Transverse colon (tissue), 4 donors: ENCODE measurements at regions not wholly inside any gene's neighbourhood (a gene's known extent, or its start where the extent isn't known, plus 50 kb on each side); places are given as distances from the start of the nearest gene placed in this dataset.

ENCODE experiments used
- DNase-seq: peaks from one replicate; pipeline ENCODE4 v3.0.0-alpha.2; 2019
- H3K27ac ChIP-seq, 4 donors: fragments of 200-600 bp; sonication (generic); 2 replicates each; pipeline ENCODE4 v1.5.1; 2016 to 2018; ENCODE audit warnings: inconsistent platforms in 4 of 4
- H3K27me3 ChIP-seq: fragments of 200-600 bp; sonication (generic); 2 replicates; pipeline ENCODE4 v1.5.1; 2017; ENCODE audit warnings: inconsistent platforms
- H3K36me3 ChIP-seq, 4 donors: fragments of 200-600 bp; sonication (generic); 2 replicates each; pipeline ENCODE4 v1.5.1; 2017 to 2019; ENCODE audit warnings: inconsistent platforms in 4 of 4
- H3K4me1 ChIP-seq, 4 donors: fragments of 200-600 bp; sonication (generic); 2 replicates each; pipeline ENCODE4 v1.5.1; 2017 to 2020; ENCODE audit warnings: inconsistent platforms in 4 of 4
- H3K4me3 ChIP-seq, 4 donors: fragments of 200-600 bp; sonication (generic); 1 replicate in 1 of 4; 2 replicates in 3 of 4; pipeline versions ENCODE4 v1.5.1 to v1.6.1; 2017 to 2019; ENCODE audit warnings: inconsistent platforms in 4 of 4
- H3K9me3 ChIP-seq, 2 donors: fragments of 200-600 bp; sonication (generic); 2 replicates each; pipeline ENCODE4 v1.5.1; 2017 to 2019; ENCODE audit warnings: inconsistent platforms in 2 of 2
- EP300 ChIP-seq: sonication (generic); formaldehyde crosslinking; IDR thresholded peaks from one replicate; pipeline ENCODE4 v1.6.1; 2017; ENCODE audit warnings: antibody characterized with exemption, low read depth
- POLR2A ChIP-seq: fragments of 450-650 bp; IDR thresholded peaks from one replicate; pipeline ENCODE4 v1.6.1; 2016; ENCODE audit warnings: antibody characterized with exemption, mild to moderate bottlenecking, moderate library complexity
- POLR2AphosphoS5 ChIP-seq, 3 donors: sonication (generic); formaldehyde crosslinking; IDR thresholded peaks; one replicate each; pipeline ENCODE4 v1.6.1; 2016; ENCODE audit warnings: antibody characterized with exemption in 3 of 3
- WGBS, 2 donors: methylation state at CpG; one replicate each; pipeline ENCODE4 v1.1.5; 2018; ENCODE audit warnings: low coverage in 1 of 2; 5-methylcytosine and 5-hydroxymethylcytosine counted together
- in situ Hi-C, 4 donors: fragments of 200-750 bp; cut with MboI; loops; one replicate each; pipeline versions ENCODE4 v1.15.0 to v1.15.1; 2017; ENCODE audit warnings: low sequenced_read_pairs in 3 of 4, low pct_ligation_motif_present in 1 of 4, low pct_unique_long_range_greater_than_20kb in 1 of 4
- intact Hi-C: fragments of 100-400 bp; cut with DNase I; formaldehyde crosslinking; loops from one replicate; pipeline ENCODE4 v1.15.1; 2023; ENCODE audit warnings: low total_unique reads
- TF ChIP-seq, protein P1 (sequence below), 5 experiments: fragments of 200-600 bp in 3 of 5; fragments of 450-650 bp in 2 of 5; sonication (generic) in 3 of 5; IDR thresholded peaks; 1 replicate in 2 of 5; 2 replicates in 3 of 5; pipeline ENCODE4 v1.5.1; 2016 to 2017; ENCODE audit warnings: antibody characterized with exemption in 5 of 5, inconsistent platforms in 3 of 5, mild to moderate bottlenecking in 2 of 5, moderate library complexity in 1 of 5

DNA sequence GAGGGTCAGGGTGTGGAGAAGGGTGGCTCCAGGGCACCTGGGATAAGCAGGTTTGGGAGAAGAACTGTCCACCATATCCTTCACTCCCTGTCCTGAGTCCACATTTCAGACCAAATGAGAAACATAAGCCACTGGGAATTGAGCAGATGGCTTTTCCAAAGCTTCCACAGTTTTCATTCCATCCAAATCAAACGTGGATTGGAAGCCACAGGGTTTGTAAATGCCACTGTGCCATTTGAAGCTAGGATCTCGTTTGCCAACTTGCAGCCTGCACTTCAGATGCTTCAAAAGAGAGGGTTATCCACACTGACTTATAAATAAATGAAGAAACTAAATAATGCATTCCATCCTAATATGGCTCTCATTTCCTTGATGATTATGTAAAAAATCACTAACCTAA, 81.5 kb downstream of the UQCRFS1 start:
- TF ChIP-seq POLR2AphosphoS5 (IDR thresholded peaks at IDR 0.05) (no peak), EP300 (no peak), POLR2A (no peak)
- TF ChIP-seq, protein P1, sequence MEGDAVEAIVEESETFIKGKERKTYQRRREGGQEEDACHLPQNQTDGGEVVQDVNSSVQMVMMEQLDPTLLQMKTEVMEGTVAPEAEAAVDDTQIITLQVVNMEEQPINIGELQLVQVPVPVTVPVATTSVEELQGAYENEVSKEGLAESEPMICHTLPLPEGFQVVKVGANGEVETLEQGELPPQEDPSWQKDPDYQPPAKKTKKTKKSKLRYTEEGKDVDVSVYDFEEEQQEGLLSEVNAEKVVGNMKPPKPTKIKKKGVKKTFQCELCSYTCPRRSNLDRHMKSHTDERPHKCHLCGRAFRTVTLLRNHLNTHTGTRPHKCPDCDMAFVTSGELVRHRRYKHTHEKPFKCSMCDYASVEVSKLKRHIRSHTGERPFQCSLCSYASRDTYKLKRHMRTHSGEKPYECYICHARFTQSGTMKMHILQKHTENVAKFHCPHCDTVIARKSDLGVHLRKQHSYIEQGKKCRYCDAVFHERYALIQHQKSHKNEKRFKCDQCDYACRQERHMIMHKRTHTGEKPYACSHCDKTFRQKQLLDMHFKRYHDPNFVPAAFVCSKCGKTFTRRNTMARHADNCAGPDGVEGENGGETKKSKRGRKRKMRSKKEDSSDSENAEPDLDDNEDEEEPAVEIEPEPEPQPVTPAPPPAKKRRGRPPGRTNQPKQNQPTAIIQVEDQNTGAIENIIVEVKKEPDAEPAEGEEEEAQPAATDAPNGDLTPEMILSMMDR (IDR thresholded peaks at IDR 0.05), result no peak
- Histone ChIP-seq H3K9me3 (no peaks in the 10 kb centered on the region), H3K4me1 (no peaks in the 10 kb centered on the region), H3K27me3 (no peaks in the 10 kb centered on the region), H3K36me3 (no peaks in the 10 kb centered on the region), H3K4me3 (no peak overlapping the region), H3K27ac (no peak overlapping the region)
- in situ Hi-C loops (no loop called here), intact Hi-C loops (no loop called here)
- DNase-seq, result no peak
- WGBS, 2 donors, result 0 to 41% methylated on average over 1 to 2 of the region's 2 CpGs

DNA sequence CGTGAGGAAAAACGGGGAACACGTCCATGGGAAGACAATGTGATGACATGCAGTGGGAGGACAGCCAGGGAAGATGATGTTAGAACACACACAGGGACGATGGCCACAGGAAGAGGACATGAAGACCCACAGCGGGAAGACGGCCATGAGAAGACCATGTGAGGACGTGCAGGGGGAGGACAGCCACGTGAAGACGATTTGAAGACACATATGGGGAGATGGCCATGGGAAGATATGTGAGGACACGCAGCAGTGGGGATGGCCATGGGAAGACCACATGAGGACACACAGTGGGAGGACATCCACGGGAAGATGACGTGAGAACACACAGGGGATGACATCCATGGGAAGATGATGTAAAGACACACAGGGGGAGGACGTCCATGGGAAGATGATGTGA, 83.8 kb downstream of the UQCRFS1 start:
- no peaks in the 10 kb centered on the region for H3K4me1 ChIP-seq

DNA sequence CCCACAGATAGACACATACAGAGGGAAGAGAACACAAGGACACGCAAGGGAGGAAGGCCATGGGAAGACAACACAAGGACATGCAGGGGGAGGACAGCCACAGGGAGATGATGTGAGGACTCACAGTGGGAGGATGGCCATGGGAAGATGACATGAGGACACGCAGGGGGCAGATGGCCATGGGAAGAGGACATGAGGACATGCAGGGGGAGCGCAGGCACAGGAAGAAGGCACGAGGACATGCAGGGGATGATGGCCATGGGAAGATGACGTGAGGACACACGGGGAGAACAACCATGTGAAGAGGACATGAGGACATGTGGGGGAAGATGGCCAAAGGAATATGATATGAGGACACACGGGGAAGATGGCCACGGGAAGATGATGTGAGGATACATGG, 84.7 kb downstream of the UQCRFS1 start:
- Histone ChIP-seq H3K27ac (no peak overlapping the region), H3K4me1 (no peaks in the 10 kb centered on the region), H3K4me3 (no peak overlapping the region), H3K36me3 (no peaks in the 10 kb centered on the region), H3K9me3 (no peaks in the 10 kb centered on the region), H3K27me3 (no peaks in the 10 kb centered on the region)
- 90 to 91% methylated on average over 8 of the region's 8 CpGs for WGBS, 2 donors
- TF ChIP-seq POLR2AphosphoS5 (IDR thresholded peaks at IDR 0.05) (no peak), POLR2A (no peak), EP300 (no peak)
- TF ChIP-seq, protein P1 (IDR thresholded peaks at IDR 0.05), result no peak
- in situ Hi-C loops (no loop called here), intact Hi-C loops (no loop called here)
- DNase-seq, result no peak

More for the DNA sequence above, 83.8 kb downstream of the UQCRFS1 start:
- Histone ChIP-seq H3K36me3 (no peaks in the 10 kb centered on the region), H3K4me3 (no peak overlapping the region), H3K27me3 (no peaks in the 10 kb centered on the region), H3K9me3 (no peaks in the 10 kb centered on the region), H3K27ac (no peak overlapping the region)
- intact Hi-C loops, result no loop called here
- in situ Hi-C loops, result no loop called here
- TF ChIP-seq POLR2A, result no peak
- no peak for TF ChIP-seq POLR2AphosphoS5 (IDR thresholded peaks at IDR 0.05)
- TF ChIP-seq, protein P1 (IDR thresholded peaks at IDR 0.05), result no peak
- TF ChIP-seq EP300, result no peak
- 79 to 85% methylated on average over 13 of the region's 13 CpGs for WGBS, 2 donors
- no peak for DNase-seq

DNA sequence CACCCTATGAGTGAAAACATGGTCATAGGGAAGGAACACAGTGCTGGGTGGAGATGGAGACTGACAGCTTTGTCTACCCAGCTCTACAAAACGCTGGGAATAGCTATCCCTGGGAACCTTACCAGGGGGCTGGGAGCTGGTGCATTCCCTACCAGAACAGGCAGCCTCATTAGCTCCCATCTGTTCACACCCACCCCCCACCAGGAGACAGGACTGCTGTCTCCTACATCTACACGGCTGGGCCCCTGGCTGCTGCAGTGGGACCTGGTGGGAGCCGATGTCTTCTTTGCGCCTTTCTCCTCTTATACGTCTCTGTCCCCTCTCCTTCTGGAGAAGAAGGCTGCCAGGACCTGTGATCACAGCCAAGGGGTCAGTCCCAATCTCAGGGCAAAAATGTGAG, 90.8 kb downstream of the UQCRFS1 start:
- Histone ChIP-seq H3K4me1 (no peaks in the 10 kb centered on the region), H3K36me3 (no peaks in the 10 kb centered on the region), H3K4me3 (no peak overlapping the region), H3K27me3 (no peaks in the 10 kb centered on the region), H3K27ac (no peak overlapping the region), H3K9me3 (no peaks in the 10 kb centered on the region)
- DNase-seq, result no peak
- intact Hi-C loops (no loop called here), in situ Hi-C loops (no loop called here)
- WGBS, 2 donors, result 84% methylated on average over 5 of the region's 5 CpGs; no CpG with 5 or more reads in 1 of the 2 donors
- TF ChIP-seq POLR2AphosphoS5 (IDR thresholded peaks at IDR 0.05), result no peak
- TF ChIP-seq, protein P1 (IDR thresholded peaks at IDR 0.05), result no peak
- TF ChIP-seq POLR2A, result no peak
- TF ChIP-seq EP300, result no peak
